GM21825 (cell line): ENCODE measurements at regions not wholly inside any gene's neighbourhood (a gene's known extent, or its start where the extent isn't known, plus 50 kb on each side); places are given as distances from the start of the nearest gene placed in this dataset.
"Not testable (repeated sequence)": the region's sequence is repeated elsewhere in the genome, so short reads cannot be mapped to it uniquely, and the experiment has no call there.

Experiments
- ATAC-seq: cut with Tn5 transposase; IDR thresholded peaks from one replicate; pipeline ENCODE4 v1.9.1; 2021; ENCODE audit warnings: mild to moderate bottlenecking, moderate library complexity; ENCODE audit not compliant: unreplicated experiment

DNA sequence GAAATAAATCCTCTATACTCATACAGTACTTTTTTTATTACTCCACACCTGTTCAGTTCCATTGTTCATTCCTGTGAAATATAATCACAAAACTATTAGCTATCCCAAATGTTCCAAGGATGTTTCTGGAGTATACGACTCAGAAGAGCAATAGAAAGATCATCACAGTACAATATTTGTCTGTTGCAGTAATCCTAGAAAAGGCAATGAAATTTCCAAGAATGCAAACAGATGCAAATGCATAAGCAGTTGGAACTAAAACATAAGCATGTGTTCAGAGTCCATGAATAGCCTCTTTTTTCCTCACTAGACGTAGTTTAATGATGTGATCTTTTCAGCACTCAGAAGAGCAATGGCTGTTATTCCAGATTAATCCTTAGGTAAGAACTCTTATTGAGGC is 55.2 kb downstream of the RTL3 start:
- no peak for ATAC-seq

DNA sequence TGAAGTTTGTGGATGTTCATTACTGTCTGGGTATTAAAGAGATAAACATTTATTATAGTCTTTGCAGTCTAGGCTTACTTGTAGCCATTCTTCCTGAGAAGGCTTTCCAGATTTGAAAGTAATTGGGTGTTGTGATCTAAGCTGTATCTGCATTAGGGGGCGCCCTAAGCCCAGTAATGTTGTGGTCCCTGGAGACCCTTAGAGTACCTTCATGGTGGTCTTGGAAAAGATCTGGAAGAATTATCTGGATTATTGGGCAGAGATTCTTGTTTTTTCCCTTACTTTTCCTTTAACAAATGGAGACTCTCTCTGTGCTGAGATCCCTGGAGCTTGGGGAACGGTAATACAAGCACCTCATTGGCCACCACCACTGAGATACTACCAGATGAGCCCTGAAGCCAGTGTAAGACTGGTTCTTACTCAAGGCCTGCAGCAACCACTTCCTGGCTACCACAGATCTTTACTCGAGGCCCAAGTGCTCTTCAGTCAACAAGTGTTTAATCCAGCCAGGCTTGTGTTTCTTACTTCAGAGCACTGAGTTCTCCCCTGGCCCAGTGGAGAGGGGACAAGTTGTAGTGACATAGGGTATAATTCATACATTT is 63.1 kb downstream of the RTL3 start:
- ATAC-seq: no peak

DNA sequence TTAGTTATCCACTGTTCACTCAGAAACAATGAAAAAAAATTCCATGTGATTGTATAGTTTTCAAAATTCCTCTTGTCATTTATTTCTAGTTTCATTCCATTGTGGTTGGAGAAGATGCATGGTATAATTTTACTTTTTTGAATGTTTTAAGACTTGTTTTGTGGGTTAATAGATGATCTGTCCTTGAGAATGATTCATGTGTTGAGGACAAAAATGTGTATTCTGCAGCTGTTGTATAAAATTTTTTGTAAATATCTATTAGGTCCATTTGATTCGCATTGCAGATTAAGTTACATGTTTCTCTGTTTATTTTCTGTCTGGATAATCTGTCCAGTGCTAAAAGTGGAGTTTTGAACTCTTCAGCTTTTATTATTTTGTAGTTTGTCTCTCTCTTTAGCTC is 65.4 kb downstream of the RTL3 start:
- no peak for ATAC-seq

DNA sequence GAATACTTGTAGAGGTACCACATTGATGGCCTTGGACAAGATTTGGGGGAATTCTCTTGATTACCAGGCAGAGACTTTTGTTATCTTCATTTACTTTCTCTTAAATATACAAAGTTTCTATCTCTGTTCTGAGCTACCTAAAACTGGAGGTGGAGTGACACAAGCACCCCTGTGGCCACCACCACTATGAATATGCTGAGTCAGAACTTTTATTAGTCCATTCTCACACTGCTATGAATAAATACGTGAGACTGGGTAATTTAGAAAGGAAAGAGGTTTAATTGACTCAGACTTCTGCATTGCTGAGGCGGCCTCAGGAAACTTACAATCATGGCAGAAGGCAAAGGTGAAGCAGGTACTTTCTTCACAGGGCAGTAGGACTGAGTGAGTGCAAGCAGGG is 67.1 kb downstream of the RTL3 start:
- ATAC-seq: no peak

DNA sequence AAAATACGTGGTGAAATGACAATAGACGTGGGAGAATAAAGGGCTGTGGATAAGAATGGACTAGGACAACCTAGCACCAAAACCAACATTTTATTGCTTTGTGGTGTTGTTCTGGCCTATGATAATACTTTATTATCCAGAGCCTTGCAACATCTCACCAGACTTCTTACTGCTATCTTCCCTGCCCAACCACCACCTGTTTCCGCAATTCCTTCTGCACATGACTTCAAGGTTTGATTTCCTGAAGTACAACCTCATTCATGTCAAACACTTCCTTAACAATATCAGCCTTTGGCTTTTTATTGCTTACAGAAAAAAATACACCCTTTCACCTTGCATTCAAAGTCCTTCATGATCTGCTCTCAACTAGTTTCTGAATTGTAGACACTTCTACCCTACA is 84.8 kb downstream of the RTL3 start:
- no peak for ATAC-seq

DNA sequence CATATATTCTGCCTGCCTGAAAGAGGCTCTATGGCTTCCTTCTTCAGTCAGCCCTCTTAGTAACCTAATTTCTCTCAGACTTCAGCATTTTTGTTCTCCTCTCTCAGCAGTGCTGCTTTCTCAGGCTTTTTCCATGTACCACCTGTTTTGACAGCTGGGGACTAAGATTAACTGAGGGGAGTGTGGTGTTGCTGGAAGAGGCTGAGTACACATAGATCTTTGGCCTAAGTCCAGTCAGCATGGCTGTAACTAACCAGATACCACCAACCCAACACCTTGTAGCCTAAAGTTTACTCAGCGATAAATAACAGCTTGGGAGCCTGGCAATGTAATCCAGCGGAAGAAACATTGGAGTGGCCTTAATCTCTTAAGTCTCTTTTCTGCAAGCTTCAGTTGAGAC is 85.5 kb downstream of the RTL3 start:
- ATAC-seq: no peak

DNA sequence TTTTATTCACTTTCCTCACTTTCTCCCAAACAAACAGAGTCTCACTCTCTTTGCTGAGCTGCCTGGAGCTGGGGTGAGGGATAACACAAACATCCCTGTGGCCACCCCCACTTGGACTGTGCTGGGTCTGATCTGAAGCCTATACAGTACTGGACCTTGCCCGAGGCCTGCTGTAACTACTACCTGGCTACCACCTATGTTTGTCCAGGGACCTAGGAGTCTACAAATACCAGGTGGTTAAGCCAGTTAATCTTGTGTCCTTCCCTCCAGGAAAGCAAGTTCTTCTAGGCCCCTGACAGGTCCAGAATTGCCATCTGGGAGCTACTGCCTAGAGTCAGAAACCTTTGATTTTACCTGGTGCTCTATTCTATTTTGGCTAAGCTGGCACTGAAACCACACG is 87.3 kb downstream of the RTL3 start:
- ATAC-seq: no peak

DNA sequence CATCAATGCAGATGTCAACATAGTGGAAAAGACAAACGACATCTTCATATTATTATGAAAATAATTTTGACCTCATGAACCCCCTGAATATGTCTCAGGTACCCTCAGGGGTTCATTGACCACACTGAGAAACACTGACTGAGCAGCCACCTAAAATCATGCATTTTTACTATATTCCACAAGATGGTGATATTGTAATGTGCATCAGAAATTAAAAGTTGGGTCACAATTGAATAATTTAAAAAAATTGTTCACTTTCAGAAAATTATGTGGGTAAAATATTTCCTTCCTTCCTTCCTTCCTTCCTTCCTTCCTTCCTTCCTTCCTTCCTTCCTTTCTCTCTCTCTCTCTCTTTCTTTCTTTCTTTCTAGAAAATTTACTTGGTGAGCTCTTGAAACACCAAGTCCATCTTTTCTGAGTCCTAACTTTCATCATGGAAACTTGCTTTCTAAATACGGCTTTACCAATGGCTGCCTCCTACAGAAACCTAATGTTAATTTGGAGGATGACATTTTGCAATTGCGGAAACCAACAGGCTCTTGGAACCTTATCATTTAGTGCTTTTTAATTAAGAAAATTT is 103.6 kb downstream of the RTL3 start:
- no peak for ATAC-seq

DNA sequence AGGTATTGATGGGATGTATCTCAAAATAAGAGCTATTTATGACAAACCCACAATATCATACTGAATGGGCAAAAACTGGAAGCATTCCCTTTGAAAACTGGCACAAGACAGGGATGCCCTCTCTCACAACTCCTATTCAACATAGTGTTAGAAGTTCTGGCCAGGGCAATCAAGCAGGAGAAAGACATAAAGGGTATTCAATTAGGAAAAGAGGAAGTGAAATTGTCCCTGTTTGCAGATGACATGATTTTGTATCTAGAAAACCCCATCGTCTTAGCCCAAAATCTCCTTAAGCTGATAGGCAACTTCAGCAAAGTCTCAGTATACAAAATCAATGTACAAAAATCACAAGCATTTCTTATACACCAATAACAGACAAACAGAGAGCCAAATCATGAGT is 106.5 kb downstream of the RTL3 start:
- not testable (repeated sequence) for ATAC-seq

DNA sequence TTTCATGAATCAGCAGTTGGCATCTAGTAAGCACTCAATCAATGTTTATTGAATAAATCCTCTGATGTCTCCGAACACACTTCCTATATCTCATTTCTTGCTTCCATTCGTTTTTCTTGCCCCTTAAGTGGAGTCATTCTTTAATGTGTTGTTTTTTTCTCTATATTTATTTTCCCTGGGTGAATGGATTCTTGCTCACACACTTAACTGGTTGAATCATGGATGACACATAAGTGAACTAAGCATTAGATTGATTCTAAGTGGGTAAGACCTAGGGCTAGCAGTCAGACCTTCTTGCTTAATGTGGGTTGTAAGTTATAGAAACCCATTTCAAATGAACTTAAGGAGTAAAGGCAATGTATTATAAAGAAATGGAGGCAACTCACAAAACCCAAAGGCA is 111.1 kb downstream of the RTL3 start:
- ATAC-seq: no peak

DNA sequence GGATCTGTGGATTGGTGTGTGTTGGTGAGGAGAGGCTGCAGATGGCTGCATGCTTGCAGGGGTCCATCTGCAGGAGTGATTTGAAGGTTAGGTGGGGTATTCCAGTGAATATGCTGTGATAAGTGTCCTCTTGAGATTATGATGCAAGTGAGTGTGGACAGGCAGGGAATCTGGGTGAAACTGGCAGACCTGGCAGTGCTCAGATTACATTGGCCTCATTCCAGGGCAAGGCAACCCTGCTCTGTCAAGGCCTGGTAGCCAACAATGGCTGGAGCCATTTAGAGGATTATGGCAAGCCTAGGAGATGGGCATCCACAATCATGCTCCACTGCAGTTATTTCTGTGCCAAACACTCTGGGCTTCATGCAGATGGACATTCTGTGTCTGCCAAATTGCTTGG is 113.9 kb downstream of the RTL3 start:
- no peak for ATAC-seq

DNA sequence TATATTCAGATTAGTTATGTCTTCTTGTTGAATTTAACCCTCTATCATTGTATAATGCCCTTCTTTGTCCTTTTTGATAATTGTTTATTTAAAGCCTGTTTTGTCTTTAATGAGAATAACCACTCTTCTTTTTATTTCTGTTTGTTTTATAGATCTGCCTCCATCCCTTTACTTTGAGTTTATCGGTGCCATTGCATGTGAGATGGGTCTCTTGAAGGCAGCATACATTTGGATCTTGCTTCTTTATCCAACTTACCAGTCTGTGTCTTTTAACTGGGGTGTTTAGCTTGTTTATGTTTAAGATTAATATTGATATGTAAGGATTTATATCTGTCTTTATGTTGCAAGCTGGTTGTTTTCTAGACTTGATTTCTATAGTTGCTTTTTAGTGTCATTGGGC is 115.8 kb downstream of the RTL3 start:
- ATAC-seq: no peak

DNA sequence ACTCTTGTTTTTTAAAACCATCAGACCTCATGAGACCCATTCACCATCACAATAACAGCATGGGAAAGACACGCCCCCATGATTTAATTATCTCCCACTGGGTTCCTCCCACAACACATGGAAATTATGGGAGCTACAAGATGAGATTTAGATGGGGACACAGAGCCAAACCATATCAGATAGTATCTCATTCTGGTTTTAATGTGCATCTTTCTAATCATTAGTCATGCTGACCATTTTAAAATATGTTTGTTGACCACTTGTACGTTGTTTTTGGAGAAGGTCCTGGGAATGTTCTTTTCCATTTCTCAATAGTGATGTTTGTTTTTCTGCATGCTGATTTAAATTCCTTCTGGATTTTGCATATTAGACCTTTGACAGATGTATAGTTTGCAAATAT is 119.0 kb downstream of the RTL3 start:
- ATAC-seq: no peak

DNA sequence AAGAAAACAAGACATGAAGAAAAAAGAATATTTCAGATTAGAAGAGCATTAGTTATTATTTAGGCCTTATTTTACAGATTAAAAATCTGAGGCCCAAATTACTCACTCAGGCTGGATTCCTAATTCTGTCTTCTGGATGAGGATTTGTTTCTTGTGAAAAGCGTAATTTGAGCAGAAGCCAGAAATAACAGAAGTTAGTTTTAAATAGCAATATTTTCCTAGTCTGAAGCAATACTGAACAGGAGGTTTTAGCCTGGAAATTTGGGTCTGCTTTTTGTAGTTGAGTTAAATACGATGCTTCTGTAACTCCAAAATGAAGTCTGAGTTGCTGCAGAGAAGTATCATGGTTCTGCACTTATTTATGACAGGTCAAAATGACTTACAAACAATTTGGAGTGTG is 124.9 kb downstream of the RTL3 start:
- no peak for ATAC-seq

DNA sequence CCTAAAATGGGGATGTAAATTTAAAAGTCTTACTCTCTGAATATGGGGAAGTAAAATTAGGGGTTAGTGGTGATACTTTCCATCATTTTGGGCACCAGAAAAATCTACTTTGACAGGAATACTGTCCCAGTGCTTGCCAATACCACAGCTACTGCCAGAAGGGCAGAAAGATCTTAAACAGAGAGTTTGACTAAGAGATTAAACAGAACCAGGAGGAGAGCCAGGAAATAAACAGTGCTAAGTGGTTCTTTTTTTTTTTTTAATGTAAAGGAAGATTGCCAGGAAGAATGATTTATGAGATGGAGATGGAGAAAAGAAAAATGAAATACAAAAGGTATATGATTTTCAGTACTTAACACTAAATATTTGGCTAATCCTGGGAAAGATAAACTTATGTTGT is 126.8 kb downstream of the RTL3 start:
- no peak for ATAC-seq

DNA sequence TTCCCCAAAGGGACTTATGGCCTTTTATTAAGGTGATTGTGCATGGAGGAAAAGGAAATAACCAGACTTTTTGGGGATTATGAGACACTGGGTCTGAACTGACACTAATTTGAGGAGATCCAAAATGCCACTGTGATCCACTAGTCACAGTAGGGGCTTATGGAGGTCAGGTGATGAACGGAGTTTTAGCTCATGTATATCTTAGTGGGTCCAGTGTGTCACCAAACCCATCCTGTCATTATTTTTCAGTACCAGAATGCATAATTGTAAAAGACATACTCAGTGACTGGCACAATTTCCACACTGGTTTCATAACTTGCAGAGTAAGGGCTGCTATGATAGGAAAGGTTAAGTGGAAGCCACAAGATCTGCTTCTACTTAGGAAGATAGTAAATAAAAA is 131.3 kb downstream of the RTL3 start:
- no peak for ATAC-seq

DNA sequence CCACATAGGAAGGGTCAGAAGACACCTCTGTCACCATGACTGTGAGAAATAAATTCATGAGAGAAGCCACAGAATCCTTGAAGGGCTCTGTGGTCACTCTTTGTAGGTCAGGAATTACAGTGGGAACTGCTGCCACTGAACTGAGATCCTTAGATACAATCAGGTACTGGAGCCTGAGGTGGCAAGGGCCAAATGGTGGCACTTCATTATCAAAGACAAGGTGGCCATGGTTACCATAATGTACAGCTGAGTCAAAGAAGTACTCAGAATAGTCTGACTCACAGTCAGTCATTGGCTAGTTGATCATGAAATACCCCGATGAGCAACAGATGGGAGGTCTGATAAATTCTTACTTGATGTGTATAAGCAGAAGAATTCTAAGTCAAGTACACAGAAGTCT is 131.9 kb downstream of the RTL3 start:
- no peak for ATAC-seq

DNA sequence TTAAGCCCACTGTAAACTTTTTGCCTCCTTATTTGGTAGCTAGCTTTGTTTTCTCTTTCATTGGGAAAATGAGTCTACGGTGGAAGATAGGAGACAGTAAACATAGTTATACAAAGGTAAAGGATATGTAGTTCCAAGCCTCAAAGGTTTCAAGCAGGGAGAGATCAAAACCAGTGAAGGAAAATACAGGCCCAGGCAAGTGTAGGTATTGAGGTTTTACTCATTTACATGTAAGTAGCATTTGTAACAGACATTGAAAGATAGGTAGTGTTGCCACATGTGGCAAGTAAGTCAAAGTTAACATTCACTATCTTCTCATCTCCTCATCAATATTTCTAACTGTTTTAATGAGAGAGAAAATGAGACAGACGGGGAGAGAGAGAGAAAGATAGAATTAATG is 136.5 kb downstream of the RTL3 start:
- no peak for ATAC-seq

DNA sequence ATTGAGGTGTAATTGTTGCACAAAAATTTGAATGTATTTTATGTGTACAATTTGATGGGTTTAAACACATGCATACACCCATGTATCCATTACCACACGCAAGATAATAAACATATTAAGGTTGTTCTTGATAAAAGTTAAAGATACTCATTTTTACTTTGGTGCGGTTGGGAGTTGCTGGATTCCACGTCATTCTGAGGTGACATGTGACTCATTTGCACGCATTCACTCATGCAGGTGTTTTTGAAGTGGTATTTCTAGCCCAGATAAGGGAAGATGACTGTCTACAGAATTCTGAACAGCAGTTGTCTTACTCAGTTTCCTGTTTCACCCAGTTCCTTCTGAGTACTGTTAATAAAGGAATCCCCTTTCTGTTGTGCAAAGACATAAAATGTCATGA is 142.0 kb downstream of the RTL3 start:
- ATAC-seq: peak; percentile 85

DNA sequence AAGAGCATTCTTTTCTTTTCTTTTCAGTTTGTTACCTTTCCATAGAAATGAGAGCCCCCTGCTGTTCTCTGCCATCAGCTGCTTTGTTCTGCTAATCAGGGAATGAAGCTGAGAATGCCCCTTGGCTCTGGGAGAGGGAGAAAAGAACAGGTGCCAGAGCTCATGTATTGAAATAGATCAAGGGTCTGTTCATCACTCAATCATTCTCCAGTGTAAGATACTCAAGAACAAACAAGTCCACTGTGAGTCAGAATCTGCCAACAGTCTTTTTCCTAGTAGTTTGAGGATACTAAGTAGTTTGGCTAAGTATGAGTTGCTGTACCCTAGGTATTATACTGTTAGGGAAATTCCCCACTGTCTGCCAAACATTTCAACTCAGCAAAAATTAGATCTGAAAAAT is 144.3 kb downstream of the RTL3 start:
- no peak for ATAC-seq

DNA sequence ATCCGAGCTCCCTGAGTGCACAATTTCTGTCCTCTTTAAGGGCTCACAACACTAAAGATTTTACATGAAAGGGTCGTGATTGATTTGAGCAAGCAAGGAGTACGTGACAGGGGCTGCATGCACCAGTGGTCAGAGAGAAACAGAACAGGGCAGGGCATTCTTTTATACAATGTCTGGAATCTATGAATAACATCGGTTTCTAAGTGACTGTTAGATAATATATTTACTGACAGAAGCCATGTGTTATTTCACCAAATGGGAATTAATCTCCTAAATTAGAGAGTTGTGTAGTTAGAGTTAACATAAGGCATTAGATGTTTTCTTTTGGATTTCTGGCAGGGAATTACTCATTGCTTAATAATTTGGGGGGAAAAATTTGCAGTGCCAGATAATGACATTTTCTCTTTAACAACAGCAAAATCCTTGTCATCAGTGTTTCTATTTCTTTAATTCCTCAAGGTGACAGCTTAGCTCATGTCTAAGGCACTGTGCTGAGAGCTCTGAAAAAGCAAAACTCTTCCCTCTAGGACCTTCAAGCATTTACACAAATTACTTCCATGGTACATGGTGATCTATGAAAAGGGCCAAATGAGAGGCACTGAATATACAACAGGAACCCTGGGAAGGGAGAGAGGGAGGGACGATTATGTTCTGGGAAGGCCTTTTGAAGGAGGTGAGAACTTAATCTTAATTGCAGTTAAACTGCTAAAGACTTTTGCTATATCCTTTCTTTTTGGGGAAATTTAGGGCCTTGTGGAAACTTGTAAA is 145.0 kb downstream of the RTL3 start:
- ATAC-seq: no peak

DNA sequence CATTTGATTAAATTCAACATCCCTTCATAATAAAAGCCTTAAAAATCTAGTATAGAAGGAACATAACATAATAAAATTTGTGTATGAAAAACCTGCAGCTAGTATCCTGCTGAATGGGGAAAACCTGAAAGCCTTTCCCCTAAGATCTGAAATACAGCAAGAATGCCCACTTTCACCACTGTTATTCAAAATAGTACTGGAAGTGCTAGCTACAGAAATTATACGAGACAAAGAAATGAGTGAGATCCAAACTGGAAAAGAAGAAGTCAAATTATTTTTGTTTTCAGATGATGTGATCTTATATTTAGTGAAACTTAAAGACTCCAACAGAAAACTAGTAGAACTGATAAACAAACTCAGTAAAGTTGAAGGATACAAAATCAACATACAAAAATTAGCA is 152.9 kb downstream of the RTL3 start:
- ATAC-seq: no peak

DNA sequence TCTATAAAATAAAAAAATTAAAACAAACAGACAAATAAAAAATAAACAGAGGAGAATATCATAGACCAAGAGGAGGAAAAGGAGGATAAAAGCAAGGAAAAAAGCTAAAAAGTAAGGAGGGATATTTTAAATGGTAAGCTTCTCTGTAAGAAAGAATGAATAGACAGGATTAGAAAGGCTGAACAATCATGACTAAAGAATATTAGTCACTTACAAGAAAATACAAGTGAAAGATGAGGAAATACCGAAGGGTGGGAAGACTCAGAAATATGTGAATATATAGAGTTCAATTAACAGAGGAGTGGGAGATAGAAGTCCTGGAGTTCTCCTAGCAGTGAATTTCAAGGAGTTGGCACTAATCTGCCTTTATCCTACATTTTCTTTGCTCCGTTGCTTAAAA is 162.6 kb downstream of the RTL3 start:
- no peak for ATAC-seq
